ENCODE measurements at regions not wholly inside any gene's neighbourhood (a gene's known extent, or its start where the extent isn't known, plus 50 kb on each side); places are given as distances from the start of the nearest gene placed in this dataset.

GRCh38 chr18:29311580-29311979, 1134.7 kb upstream of the CDH2 start:
- TF ChIP-seq, protein P1, sequence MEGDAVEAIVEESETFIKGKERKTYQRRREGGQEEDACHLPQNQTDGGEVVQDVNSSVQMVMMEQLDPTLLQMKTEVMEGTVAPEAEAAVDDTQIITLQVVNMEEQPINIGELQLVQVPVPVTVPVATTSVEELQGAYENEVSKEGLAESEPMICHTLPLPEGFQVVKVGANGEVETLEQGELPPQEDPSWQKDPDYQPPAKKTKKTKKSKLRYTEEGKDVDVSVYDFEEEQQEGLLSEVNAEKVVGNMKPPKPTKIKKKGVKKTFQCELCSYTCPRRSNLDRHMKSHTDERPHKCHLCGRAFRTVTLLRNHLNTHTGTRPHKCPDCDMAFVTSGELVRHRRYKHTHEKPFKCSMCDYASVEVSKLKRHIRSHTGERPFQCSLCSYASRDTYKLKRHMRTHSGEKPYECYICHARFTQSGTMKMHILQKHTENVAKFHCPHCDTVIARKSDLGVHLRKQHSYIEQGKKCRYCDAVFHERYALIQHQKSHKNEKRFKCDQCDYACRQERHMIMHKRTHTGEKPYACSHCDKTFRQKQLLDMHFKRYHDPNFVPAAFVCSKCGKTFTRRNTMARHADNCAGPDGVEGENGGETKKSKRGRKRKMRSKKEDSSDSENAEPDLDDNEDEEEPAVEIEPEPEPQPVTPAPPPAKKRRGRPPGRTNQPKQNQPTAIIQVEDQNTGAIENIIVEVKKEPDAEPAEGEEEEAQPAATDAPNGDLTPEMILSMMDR (conservative IDR thresholded peaks at IDR 0.05 in 1 of 2, IDR thresholded peaks at IDR 0.05 in 1 of 2; ENCODE audit: low read depth in 1 of 2, low read length in 2 of 2), result no peak
- TF ChIP-seq EZH2 (IDR thresholded peaks at IDR 0.05; ENCODE audit: low read length, missing control alignments), result no peak

Data from fibroblast of lung (primary cell).